HCT116 (cell line): ENCODE measurements at regions not wholly inside any gene's neighbourhood (a gene's known extent, or its start where the extent isn't known, plus 50 kb on each side); places are given as distances from the start of the nearest gene placed in this dataset.

Experiments
- ATAC-seq: fragments of 200-7000 bp; cut with Tn5 transposase; 2 replicates; pipeline ENCODE4 v1.9.1; 2020; ENCODE audit warnings: mild to moderate bottlenecking, moderate library complexity
- BruUV-seq: library from RNA; stranded (reverse); fragments of 400-500 nt; replicated peaks from 2 replicates; lab custom pipeline; 2021; lab: Mats Ljungman, UMichigan
- CTCF ChIA-PET: fragments of 300-600 bp; sonication (Branson Sonifier 250); formaldehyde crosslinking; loops from one replicate; lab custom pipeline; 2021; ENCODE audit warnings: antibody characterized with exemption; lab: Charles Lee
- POLR2A ChIA-PET: fragments of 300-600, 350-600 bp; sonication (Branson Sonifier 250); formaldehyde crosslinking; loops from one replicate; lab custom pipeline; 2021; ENCODE audit warnings: antibody characterized with exemption; lab: Charles Lee
- RAD21 ChIA-PET, 2 experiments: fragments of 300-600 bp; sonication (Branson Sonifier 250); formaldehyde crosslinking; loops; one replicate each; lab custom pipeline; 2023; ENCODE audit warnings: low total read pairs in 2 of 2; ENCODE audit not compliant: uncharacterized antibody in 2 of 2, unreplicated experiment in 2 of 2, low non-redundant PET in 1 of 2; lab: Charles Lee
- DNase-seq: peaks from one replicate; pipeline ENCODE4 v3.0.0-alpha.2; 2010; ENCODE audit warnings: low read depth, low spot score
- H2AFZ ChIP-seq: fragments of 200-600 bp; shearing (Covaris generic), sonication (generic); 2 replicates; pipeline ENCODE4 v1.6.1; 2017; ENCODE audit warnings: low read depth, mixed run types, mixed read lengths, antibody characterized with exemption, low read length; ENCODE audit not compliant: poor library complexity, severe bottlenecking
- H3K27ac ChIP-seq: 2 replicates; pipeline ENCODE4 v1.5.1; 2012; ENCODE audit warnings: low read depth, low read length
- H3K27me3 ChIP-seq: fragments of 200-600 bp; sonication (generic); 2 replicates; pipeline ENCODE4 v1.6.1; 2016; ENCODE audit warnings: mixed run types, low read length, mixed read lengths; ENCODE audit not compliant: insufficient read depth
- H3K36me3 ChIP-seq, 2 experiments: fragments of 200-500 bp in 1 of 2; fragments of 200-600 bp in 1 of 2; sonication (Bioruptor generic) in 1 of 2; sonication (generic) in 1 of 2; 2 replicates each; pipeline versions ENCODE4 v1.5.1 to v1.6.1; 2014 to 2016; ENCODE audit warnings: low read length in 2 of 2, inconsistent platforms in 1 of 2, mixed read lengths in 1 of 2, mixed run types in 1 of 2; ENCODE audit not compliant: insufficient read depth in 2 of 2, control insufficient read depth in 1 of 2
- H3K4me1 ChIP-seq, 2 experiments: fragments of 200-600 bp in 1 of 2; sonication (generic) in 1 of 2; 2 replicates each; pipeline versions ENCODE4 v1.5.1 to v1.6.1; 2012 to 2017; ENCODE audit warnings: low read length in 2 of 2, inconsistent platforms in 1 of 2, mild to moderate bottlenecking in 1 of 2, mixed read lengths in 1 of 2, mixed run types in 1 of 2, moderate library complexity in 1 of 2; ENCODE audit not compliant: insufficient read depth in 2 of 2, control insufficient read depth in 1 of 2
- H3K4me2 ChIP-seq: fragments of 200-600 bp; sonication (generic); 2 replicates; pipeline ENCODE4 v1.6.1; 2017; ENCODE audit warnings: mixed run types, low read length, mixed read lengths
- H3K4me3 ChIP-seq, 2 experiments: fragments of 200-600 bp in 1 of 2; sonication (generic) in 1 of 2; replicated peaks in 1 of 2; 2 replicates each; pipeline ENCODE4 v1.5.1; 2011 to 2016; ENCODE audit warnings: low read length in 2 of 2, control low read depth in 1 of 2, low read depth in 1 of 2, mild to moderate bottlenecking in 1 of 2, mixed read lengths in 1 of 2, mixed run types in 1 of 2
- H3K79me2 ChIP-seq: fragments of 200-600 bp; sonication (generic); 2 replicates; pipeline ENCODE4 v1.6.1; 2017; ENCODE audit warnings: mild to moderate bottlenecking, mixed run types, low read length, moderate library complexity, mixed read lengths; ENCODE audit not compliant: insufficient read depth
- H3K9ac ChIP-seq: fragments of 200-600 bp; sonication (generic); 2 replicates; pipeline ENCODE4 v1.6.1; 2016; ENCODE audit warnings: low read length, mixed read lengths
- H3K9me2 ChIP-seq: fragments of 200-600 bp; sonication (generic), shearing (Covaris generic); 2 replicates; pipeline ENCODE4 v1.6.1; 2017; ENCODE audit warnings: mixed run types, mild to moderate bottlenecking, moderate library complexity; ENCODE audit not compliant: insufficient read depth
- H3K9me3 ChIP-seq, 2 experiments: fragments of 200-500 bp in 1 of 2; fragments of 200-600 bp in 1 of 2; sonication (Bioruptor generic) in 1 of 2; sonication (generic) in 1 of 2; 2 replicates each; pipeline ENCODE4 v1.6.1; 2014 to 2017; ENCODE audit warnings: low read length in 2 of 2, mixed read lengths in 2 of 2, inconsistent platforms in 1 of 2, low read depth in 1 of 2, mild to moderate bottlenecking in 1 of 2, mixed run types in 1 of 2, moderate library complexity in 1 of 2; ENCODE audit not compliant: control insufficient read depth in 1 of 2, insufficient read depth in 1 of 2
- H4K20me1 ChIP-seq: fragments of 200-600 bp; sonication (generic), shearing (Covaris generic); 2 replicates; pipeline ENCODE4 v1.6.1; 2017; ENCODE audit warnings: mixed run types, mild to moderate bottlenecking, moderate library complexity; ENCODE audit not compliant: insufficient read depth
- CEBPB ChIP-seq: IDR thresholded peaks from 2 replicates; pipeline ENCODE4 v1.6.1; 2012; ENCODE audit warnings: low read depth
- ELF1 ChIP-seq: IDR thresholded peaks from 2 replicates; pipeline ENCODE4 v1.6.1; 2012; ENCODE audit warnings: low read depth, borderline replicate concordance
- EZH2phosphoT487 ChIP-seq: fragments of 200-600 bp; IDR thresholded peaks from 2 replicates; pipeline ENCODE4 v1.6.1; 2018; ENCODE audit warnings: antibody characterized with exemption, borderline replicate concordance
- JUND ChIP-seq: IDR thresholded peaks from 2 replicates; pipeline ENCODE4 v1.6.1; 2012
- POLR2A ChIP-seq: IDR thresholded peaks from 2 replicates; pipeline ENCODE4 v1.7.0; 2011; ENCODE audit warnings: borderline replicate concordance; ENCODE audit not compliant: insufficient read depth, insufficient read length; ENCODE audit errors: extremely low read depth
- SP1 ChIP-seq: IDR thresholded peaks from 2 replicates; pipeline ENCODE4 v1.6.1; 2012; ENCODE audit warnings: low read depth
- TCF7L2 ChIP-seq: IDR thresholded peaks from 2 replicates; pipeline ENCODE4 v1.7.0; 2011; ENCODE audit warnings: borderline replicate concordance, inconsistent platforms; ENCODE audit not compliant: insufficient read depth, insufficient read length; ENCODE audit errors: extremely low read depth
- YY1 ChIP-seq: IDR thresholded peaks from 2 replicates; pipeline ENCODE4 v1.6.1; 2011; ENCODE audit warnings: low read length, low read depth, moderate library complexity, mild to moderate bottlenecking; ENCODE audit not compliant: insufficient replicate concordance; ENCODE audit errors: extremely low read depth
- ZBTB33 ChIP-seq: IDR thresholded peaks from 2 replicates; pipeline ENCODE4 v1.6.1; 2011; ENCODE audit warnings: mild to moderate bottlenecking, low read length, moderate library complexity; ENCODE audit not compliant: insufficient replicate concordance; ENCODE audit errors: extremely low read depth
- ZFX ChIP-seq: fragments of 450-650 bp; IDR thresholded peaks from 2 replicates; pipeline ENCODE4 v1.6.1; 2017
- ZNF274 ChIP-seq: fragments of 200-500 bp; sonication (Bioruptor generic); IDR thresholded peaks from 2 replicates; pipeline ENCODE4 v1.6.1; 2014; ENCODE audit warnings: mild to moderate bottlenecking, low read depth, low read length, inconsistent platforms
- intact Hi-C: fragments of 100-400 bp; cut with micrococcal nuclease; formaldehyde crosslinking; loops from 2 replicates; pipeline ENCODE4 v1.10.0; 2022
- TF ChIP-seq, protein P1 (sequence below): IDR thresholded peaks from 2 replicates; pipeline ENCODE4 v1.6.1; 2012; ENCODE audit warnings: low read depth

- no TSS peak for BruUV-seq
- H3K4me3 ChIP-seq: no peak overlapping the region
- RAD21 ChIA-PET: no interaction called here
- DNase-seq (no peak), ATAC-seq (no peak)
- H3K4me2 ChIP-seq: no peak overlapping the region
- intact Hi-C loops: no loop called here
- no peaks in the 10 kb centered on the region for H3K9me3 ChIP-seq
- H3K4me1 ChIP-seq: no peaks in the 10 kb centered on the region
- no peaks in the 10 kb centered on the region for H3K9me2 ChIP-seq
- H3K36me3 ChIP-seq: no peaks in the 10 kb centered on the region
- H3K79me2 ChIP-seq: no peaks in the 10 kb centered on the region
- no peak overlapping the region for H3K27ac ChIP-seq
- H3K27me3 ChIP-seq: peaks cover 84% of the 10 kb centered on the region
- no peaks in the 10 kb centered on the region for H4K20me1 ChIP-seq
- no peak overlapping the region for H3K9ac ChIP-seq
- no peak overlapping the region for H2AFZ ChIP-seq
- no peak for TF ChIP-seq ZNF274
- no peak for TF ChIP-seq SP1
- no peak for TF ChIP-seq ELF1
- no peak for TF ChIP-seq POLR2A
- no peak for TF ChIP-seq EZH2phosphoT487
- TF ChIP-seq ZBTB33: no peak
- no peak for TF ChIP-seq YY1
- no peak for TF ChIP-seq TCF7L2
- no peak for TF ChIP-seq JUND
- no peak for TF ChIP-seq ZFX
- TF ChIP-seq, protein P1, sequence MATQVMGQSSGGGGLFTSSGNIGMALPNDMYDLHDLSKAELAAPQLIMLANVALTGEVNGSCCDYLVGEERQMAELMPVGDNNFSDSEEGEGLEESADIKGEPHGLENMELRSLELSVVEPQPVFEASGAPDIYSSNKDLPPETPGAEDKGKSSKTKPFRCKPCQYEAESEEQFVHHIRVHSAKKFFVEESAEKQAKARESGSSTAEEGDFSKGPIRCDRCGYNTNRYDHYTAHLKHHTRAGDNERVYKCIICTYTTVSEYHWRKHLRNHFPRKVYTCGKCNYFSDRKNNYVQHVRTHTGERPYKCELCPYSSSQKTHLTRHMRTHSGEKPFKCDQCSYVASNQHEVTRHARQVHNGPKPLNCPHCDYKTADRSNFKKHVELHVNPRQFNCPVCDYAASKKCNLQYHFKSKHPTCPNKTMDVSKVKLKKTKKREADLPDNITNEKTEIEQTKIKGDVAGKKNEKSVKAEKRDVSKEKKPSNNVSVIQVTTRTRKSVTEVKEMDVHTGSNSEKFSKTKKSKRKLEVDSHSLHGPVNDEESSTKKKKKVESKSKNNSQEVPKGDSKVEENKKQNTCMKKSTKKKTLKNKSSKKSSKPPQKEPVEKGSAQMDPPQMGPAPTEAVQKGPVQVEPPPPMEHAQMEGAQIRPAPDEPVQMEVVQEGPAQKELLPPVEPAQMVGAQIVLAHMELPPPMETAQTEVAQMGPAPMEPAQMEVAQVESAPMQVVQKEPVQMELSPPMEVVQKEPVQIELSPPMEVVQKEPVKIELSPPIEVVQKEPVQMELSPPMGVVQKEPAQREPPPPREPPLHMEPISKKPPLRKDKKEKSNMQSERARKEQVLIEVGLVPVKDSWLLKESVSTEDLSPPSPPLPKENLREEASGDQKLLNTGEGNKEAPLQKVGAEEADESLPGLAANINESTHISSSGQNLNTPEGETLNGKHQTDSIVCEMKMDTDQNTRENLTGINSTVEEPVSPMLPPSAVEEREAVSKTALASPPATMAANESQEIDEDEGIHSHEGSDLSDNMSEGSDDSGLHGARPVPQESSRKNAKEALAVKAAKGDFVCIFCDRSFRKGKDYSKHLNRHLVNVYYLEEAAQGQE: no peak
- TF ChIP-seq CEBPB: no peak
- CTCF ChIA-PET: no interaction called here
- POLR2A ChIA-PET: no interaction called here
Observed at GRCh38 chr17:5678171-5678570, 93.9 kb upstream of the NLRP1 start.
